ENCODE measurements at regions not wholly inside any gene's neighbourhood (a gene's known extent, or its start where the extent isn't known, plus 50 kb on each side); places are given as distances from the start of the nearest gene placed in this dataset.

GRCh38 chr4:104964410-104965175, 182.1 kb upstream of the TET2 start:
- no peak for TF ChIP-seq EZH2phosphoT487 (conservative IDR thresholded peaks at IDR 0.05; ENCODE audit: low read length)
- no peak for TF ChIP-seq CTCF (IDR thresholded peaks at IDR 0.05; ENCODE audit: insufficient read depth, low read length, poor library complexity, severe bottlenecking)
- no peak overlapping the region for H3K4me2 ChIP-seq (ENCODE audit: low read depth, low read length, poor library complexity, severe bottlenecking)

GRCh38 chr4:104966349-104967033, 180.2 kb upstream of the TET2 start:
- TF ChIP-seq CTCF (IDR thresholded peaks at IDR 0.05; ENCODE audit: insufficient read depth, low read length, poor library complexity, severe bottlenecking) (no peak), EZH2phosphoT487 (conservative IDR thresholded peaks at IDR 0.05; ENCODE audit: low read length) (no peak)
- Histone ChIP-seq H3K4me2 (ENCODE audit: low read depth, low read length, poor library complexity, severe bottlenecking) (peak overlapping the region; percentile 46), H3K36me3 (ENCODE audit: low read length) (no peaks in the 10 kb centered on the region)

More at GRCh38 chr4:104964410-104965175, 182.1 kb upstream of the TET2 start:
- no peaks in the 10 kb centered on the region for H3K79me2 ChIP-seq (ENCODE audit: insufficient read depth, low read length)
- no peak overlapping the region for H2AFZ ChIP-seq (ENCODE audit: low read depth, low read length, severe bottlenecking)
- H3K27ac ChIP-seq (ENCODE audit: low read depth, low read length): no peak overlapping the region
- H3K4me3 ChIP-seq (ENCODE audit: insufficient read depth, low read length, poor library complexity, severe bottlenecking): no peak overlapping the region
- H3K27me3 ChIP-seq (ENCODE audit: low read length): no peaks in the 10 kb centered on the region
- H3K9me3 ChIP-seq (ENCODE audit: insufficient read depth, low read length): no peaks in the 10 kb centered on the region
- H3K9me2 ChIP-seq (replicated peaks; ENCODE audit: insufficient read depth, low read length): no peaks in the 10 kb centered on the region
- no peaks in the 10 kb centered on the region for H3K36me3 ChIP-seq (ENCODE audit: low read length)
- no peaks in the 10 kb centered on the region for H4K20me1 ChIP-seq (ENCODE audit: low read depth, low read length)
- no peak overlapping the region for H3K9ac ChIP-seq (ENCODE audit: low read length)
- no peaks in the 10 kb centered on the region for H3F3A ChIP-seq (ENCODE audit: insufficient read depth)

GRCh38 chr4:104967034-104967401, 179.7 kb upstream of the TET2 start:
- H3K9me2 ChIP-seq (replicated peaks; ENCODE audit: insufficient read depth, low read length): no peaks in the 10 kb centered on the region
- no peak overlapping the region for H3K9ac ChIP-seq (ENCODE audit: low read length)
- H3K4me3 ChIP-seq (ENCODE audit: insufficient read depth, low read length, poor library complexity, severe bottlenecking): no peak overlapping the region
- H4K20me1 ChIP-seq (ENCODE audit: low read depth, low read length): no peaks in the 10 kb centered on the region
- no peaks in the 10 kb centered on the region for H3K36me3 ChIP-seq (ENCODE audit: low read length)
- no peaks in the 10 kb centered on the region for H3F3A ChIP-seq (ENCODE audit: insufficient read depth)
- no peaks in the 10 kb centered on the region for H3K79me2 ChIP-seq (ENCODE audit: insufficient read depth, low read length)
- no peak for TF ChIP-seq EZH2phosphoT487 (conservative IDR thresholded peaks at IDR 0.05; ENCODE audit: low read length)
- no peak for TF ChIP-seq CTCF (IDR thresholded peaks at IDR 0.05; ENCODE audit: insufficient read depth, low read length, poor library complexity, severe bottlenecking)
- no peak overlapping the region for H3K27ac ChIP-seq (ENCODE audit: low read depth, low read length)
- peak overlapping the region; percentile 68 for H2AFZ ChIP-seq (ENCODE audit: low read depth, low read length, severe bottlenecking)
- no peaks in the 10 kb centered on the region for H3K27me3 ChIP-seq (ENCODE audit: low read length)
- no peaks in the 10 kb centered on the region for H3K9me3 ChIP-seq (ENCODE audit: insufficient read depth, low read length)
- H3K4me2 ChIP-seq (ENCODE audit: low read depth, low read length, poor library complexity, severe bottlenecking): peak overlapping the region; percentile 46

More at GRCh38 chr4:104966349-104967033, 180.2 kb upstream of the TET2 start:
- Histone ChIP-seq H3K9me3 (ENCODE audit: insufficient read depth, low read length) (no peaks in the 10 kb centered on the region), H3K9me2 (replicated peaks; ENCODE audit: insufficient read depth, low read length) (no peaks in the 10 kb centered on the region), H3K79me2 (ENCODE audit: insufficient read depth, low read length) (no peaks in the 10 kb centered on the region), H4K20me1 (ENCODE audit: low read depth, low read length) (no peaks in the 10 kb centered on the region), H3F3A (ENCODE audit: insufficient read depth) (no peaks in the 10 kb centered on the region), H3K27me3 (ENCODE audit: low read length) (no peaks in the 10 kb centered on the region), H3K9ac (ENCODE audit: low read length) (no peak overlapping the region), H3K4me3 (ENCODE audit: insufficient read depth, low read length, poor library complexity, severe bottlenecking) (no peak overlapping the region), H3K27ac (ENCODE audit: low read depth, low read length) (no peak overlapping the region), H2AFZ (ENCODE audit: low read depth, low read length, severe bottlenecking) (peak overlapping the region; percentile 68)

Measured in SU-DHL-6 (cell line).